Suppressor macrophage treated with lipopolysaccharide for 1 hour (primary cell): ENCODE measurements at regions not wholly inside any gene's neighbourhood (a gene's known extent, or its start where the extent isn't known, plus 50 kb on each side); places are given as distances from the start of the nearest gene placed in this dataset.
"Not testable (repeated sequence)": the region's sequence is repeated elsewhere in the genome, so short reads cannot be mapped to it uniquely, and the experiment has no call there.

Source experiments
- DNase-seq, 3 donors: peaks; one replicate each; pipeline ENCODE4 v3.0.0-alpha.2; 2020 to 2022

DNA sequence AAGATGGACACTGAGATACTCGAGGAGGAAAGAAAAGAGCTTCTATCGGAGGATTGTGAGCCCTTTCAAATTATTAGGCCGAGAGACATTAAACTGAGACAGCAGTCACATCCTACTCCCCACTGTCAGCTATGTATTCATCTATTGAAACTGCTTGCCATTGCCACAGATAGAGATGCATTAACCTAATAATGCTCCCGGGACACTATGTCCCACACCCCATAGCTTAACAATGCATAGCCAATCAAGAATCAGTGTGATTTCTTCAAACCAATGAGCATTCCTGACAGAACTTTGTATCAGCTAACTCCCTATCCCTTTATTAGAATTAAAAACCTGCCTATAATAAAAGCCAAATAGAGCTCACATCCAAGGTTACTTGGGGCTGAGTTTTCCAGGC, 118.1 kb upstream of the NEIL3 start:
- no peak for DNase-seq

DNA sequence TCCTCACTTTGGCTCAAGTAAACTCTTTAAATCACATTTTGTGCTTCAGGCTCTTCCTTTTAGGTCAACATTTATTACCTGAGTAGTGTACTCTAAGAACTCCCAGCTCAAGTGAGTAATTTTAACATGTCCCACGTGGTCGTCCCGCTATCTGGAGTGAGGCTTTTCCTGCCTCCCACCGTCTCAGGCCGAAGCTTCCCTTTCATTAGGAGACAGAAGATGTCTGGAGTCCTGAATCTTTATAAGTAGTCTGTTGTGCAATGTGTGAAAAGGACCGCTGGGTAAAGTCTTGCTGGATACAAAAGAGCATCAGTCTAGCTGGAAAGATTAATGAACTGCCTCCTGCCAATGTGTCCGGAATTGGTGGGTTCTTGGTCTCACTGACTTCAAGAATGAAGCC, 117.7 kb upstream of the NEIL3 start:
- DNase-seq: no peak

DNA sequence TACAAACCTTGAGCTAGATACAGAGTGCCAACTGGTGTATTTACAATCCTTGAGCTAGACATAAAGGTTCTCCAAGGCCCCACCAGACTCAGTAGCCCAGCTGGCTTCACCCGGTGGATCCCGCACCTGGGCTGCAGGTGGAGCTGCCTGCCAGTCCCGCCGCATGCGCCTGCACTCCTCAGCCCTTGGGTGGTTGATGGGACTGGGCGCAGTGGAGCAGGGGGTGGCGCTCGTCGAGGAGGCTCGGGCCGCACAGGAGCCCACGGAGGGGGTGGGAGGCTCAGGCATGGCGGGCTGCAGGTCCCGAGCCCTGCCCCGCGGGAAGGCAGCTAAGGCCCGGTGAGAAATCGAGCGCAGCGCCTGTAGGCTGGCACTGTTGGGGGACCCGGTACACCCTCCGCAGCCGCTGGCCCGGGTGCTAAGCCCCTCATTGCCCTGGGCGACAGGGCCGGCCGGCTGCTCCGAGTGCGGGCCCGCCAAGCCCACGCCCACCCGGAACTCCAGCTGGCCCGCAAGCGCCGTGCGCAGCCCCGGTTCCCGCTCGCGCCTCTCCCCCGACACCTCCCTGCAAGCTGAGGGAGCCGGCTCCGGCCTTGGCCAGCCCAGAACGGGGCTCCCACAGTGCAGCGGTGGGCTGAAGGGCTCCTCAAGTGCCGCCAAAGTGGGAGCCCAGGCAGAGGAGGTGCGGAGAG, 116.5 kb upstream of the NEIL3 start:
- DNase-seq: not testable (repeated sequence)

DNA sequence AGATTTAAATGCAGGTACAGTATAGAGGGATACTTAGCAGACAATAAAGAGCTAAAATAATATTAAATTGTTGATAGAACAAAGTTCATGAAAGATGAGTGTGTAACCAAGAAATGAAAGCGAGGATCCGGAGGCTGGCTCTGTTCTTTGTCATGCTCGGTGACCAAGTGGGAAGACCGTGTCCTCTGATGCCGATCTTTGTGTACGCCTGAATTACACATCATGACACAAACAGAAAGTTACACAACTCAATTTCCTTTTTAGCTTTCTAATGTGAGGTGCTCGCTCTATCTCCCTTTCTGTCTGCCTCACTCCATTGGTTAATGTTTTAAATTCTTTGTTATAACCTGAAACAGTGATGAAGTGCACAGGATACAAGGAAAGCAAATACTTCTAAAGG, 114.8 kb upstream of the NEIL3 start:
- DNase-seq: no peak

DNA sequence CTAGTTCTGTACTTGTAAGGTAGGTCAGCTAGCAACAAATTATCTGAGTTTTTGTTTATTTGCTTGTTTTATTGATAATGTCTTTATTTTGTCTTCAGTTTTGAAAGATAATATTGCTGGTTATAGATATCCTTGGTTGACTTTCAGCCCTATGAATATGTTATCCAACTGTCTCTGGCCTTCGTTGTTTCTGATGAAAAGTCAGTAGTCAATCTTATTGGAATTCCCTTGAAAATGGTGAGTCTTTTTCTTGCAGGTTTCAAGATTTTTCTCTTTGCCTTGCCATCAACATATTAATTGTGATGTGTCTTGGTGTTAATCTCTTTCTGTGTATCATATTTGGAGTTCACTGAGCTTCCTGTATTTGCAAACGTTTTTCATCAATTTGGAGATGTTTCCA, 113.1 kb upstream of the NEIL3 start:
- DNase-seq: no peak

DNA sequence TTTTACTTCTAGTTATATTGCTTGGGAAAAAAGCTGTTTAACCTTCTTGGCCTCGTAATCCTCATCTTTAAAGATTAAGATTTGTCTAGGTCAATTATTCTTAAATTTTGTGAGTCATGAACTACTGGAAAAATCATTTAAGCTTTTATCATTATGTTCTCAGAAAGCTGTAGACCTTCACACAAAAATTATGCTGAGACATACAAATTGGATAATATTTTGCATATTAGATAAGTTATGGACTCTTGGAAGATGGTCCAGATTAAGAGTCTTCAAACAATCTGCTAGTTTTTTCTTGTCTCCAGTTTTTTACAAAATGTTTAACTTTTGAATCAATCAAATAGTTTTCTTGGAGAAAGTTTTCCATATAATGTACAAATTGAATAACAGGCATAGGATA, 108.1 kb upstream of the NEIL3 start:
- DNase-seq: no peak

DNA sequence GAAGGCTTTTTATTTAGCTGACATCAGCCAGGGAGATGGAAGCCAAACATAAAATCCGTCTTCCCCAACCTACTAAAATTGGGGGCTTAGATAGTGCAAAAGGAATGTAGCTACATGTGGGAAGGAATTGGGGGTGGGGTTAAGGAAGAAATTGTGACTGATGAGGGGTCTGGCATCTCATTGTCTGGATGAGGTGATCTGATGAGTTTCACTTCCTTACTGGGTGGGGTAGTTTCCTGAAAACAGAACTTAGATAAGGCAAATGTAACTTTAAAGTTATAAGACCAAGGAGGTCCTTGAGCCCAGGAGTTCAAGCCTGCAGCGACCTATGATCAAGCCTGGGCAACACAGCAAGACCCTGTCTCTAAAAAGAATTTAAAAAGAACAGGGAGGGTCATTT, 105.5 kb upstream of the NEIL3 start:
- DNase-seq: no peak

DNA sequence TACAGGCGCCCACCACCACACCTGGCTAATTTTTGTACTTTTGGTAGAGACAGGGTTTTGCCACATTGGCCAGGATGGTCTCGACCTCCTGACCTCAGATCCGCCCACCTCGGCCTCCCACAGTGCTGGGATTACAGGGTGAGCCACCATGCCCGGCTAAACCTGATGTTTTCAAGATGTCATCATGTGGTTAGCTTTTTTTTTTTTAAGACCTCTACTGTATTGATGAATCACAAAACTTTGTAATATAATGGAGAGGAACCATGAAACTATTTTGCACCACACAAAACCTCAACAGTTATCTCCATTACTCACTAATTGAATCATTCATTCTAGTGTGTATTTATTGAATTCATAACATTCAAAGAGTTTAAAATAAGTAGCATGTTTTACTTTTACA, 94.7 kb upstream of the NEIL3 start:
- no peak for DNase-seq

DNA sequence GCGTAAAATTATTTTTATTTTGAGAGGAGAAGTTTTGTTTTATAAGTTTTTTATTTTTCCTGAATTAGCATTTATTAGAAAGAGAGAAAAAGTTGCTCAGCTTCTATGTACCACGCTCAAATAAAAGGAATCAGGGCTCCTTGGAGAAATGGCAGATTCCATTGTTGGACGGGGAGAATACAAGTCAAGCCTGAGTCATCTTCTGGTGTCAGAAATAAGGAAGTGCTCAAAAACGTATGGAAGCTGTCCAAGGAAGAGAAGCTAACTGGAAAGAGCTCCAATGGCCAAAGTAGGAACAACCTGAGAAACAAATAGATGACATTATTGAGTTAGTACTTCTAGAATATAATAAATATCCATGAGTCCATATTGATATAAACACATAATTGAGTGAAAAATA, 89.3 kb upstream of the NEIL3 start:
- peak; percentile 5 to 35 (median 29) for DNase-seq

DNA sequence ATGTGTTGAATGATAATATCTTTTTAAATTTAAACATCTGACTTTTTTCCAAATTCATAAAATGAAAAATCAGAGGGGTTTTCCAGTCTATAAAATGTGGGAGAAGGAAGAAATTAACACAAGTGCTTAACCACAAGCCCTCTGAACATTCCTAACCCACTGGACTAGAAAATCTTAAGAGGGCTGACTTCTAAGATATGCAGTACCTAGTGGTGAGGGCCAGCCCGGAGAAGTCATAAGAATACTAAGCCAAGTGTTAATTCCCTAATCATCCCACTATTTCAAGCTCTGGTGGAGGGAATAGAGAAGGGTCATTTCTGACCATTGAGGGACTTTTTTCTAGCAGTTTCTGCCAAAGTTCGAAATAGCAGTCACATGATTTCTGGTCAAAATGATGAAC, 86.9 kb upstream of the NEIL3 start:
- no peak for DNase-seq

DNA sequence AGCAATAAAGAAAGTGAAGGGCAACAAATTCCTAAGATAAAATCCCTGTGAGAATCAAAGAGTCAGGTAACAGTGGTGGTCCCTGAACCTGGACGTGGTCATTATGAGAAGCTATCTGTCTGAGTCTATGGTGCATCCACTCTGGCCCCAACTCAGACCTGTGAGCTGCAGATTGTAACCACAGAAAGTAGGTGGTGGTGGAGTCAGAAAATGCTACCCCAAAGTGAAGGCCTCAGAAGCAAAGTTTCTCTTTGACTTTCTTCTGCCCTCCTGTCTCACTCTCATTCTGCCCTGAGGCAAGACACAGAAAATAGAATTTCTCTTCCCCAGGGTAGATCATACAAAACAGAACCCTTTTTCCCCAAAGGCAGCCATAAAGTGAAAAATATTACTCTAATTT, 84.1 kb upstream of the NEIL3 start:
- no peak for DNase-seq

DNA sequence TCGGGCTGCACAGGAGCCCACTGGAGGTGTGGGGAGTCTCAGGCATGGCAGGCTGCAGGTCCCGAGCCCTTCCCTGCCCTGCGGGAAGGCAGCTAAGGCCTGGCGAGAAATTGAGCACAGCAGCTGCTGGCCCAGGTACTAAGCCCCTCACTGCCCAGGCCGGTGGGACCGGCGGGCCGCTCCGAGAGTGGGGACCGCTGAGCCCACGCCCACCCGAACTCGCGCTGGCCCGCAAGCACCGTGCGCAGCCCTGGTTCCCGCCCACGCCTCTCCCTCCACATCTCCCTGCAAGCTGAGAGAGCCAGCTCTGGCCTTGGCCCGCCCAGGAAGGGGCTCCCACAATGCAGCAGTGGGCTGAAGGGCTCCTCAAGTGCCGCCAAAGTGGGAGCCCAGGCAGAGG, 82.0 kb upstream of the NEIL3 start:
- DNase-seq: no peak

DNA sequence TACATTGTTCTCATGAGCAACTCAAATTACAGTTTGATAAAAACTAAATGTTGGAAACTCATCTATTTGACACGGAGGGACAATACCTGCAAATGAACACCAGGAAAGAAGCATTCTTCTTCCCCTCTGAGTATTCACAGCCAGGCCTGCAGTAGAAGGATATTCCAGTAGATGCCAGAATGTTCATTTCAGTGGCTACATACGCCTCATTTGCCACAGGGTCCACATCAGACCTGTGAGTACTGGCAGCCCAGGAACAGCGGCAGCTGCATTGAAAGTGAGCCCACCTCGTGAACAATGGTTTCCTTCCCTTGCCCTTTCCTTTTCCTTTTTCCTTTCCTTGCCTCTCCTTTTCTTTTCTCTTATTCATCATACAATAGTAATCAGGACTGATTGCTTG, 81.1 kb upstream of the NEIL3 start:
- no peak for DNase-seq

DNA sequence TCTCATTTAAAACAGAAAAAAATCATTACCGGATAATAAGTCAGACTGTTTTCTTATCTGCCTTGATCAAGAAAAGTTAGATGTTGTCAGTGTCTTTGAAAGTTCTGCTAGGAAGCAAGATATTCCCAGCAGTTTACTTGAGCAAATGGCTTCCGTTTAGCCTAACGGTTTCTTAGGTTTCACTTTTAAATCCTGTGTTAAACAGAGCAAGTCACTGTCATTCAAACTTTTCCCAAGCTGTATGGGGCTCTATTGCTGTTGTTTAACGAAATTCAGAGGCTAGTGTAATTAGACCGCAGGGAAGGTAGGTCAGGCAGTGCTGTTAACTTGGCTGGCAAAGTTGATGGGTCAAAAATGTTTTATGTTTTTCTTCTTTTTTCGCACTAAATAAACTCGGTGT, 80.3 kb upstream of the NEIL3 start:
- DNase-seq: peak; percentile 5 to 24 (median 19)

DNA sequence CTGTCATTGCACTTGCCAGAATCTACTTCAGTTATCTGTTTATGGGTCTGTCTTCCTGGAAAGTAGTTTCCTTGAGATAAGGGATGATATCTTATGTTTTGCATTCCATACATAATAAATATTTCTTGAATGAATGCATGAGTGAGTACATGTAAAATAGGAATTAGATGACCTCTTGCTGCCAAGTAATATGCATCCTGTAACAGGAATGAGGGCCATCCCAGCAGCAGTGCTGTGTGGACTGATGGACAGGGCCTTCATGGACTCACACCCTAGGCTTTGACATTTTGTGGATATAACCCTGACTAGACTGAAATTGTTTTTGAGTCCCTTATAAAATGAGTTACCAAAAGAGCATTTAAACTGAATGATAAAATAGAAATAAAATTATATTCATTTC, 77.2 kb upstream of the NEIL3 start:
- DNase-seq: no peak

DNA sequence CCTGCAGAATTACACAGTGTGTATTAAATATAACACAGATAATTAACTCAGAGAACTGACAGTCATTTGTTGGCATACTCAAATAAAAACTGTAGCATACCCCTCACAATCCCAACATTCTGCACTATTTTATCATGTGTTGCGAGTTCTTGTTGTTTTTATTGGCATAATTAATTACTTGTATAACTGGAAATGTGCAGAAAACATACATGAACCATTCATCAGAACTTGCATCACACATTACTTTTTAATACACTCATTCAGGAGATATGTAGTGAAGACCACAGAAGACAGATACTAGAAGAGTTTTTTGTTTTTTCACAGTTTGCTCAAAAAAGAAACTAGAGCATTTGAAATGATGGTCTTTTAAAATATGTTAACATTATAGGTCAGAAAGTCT, 74.6 kb upstream of the NEIL3 start:
- no peak for DNase-seq

DNA sequence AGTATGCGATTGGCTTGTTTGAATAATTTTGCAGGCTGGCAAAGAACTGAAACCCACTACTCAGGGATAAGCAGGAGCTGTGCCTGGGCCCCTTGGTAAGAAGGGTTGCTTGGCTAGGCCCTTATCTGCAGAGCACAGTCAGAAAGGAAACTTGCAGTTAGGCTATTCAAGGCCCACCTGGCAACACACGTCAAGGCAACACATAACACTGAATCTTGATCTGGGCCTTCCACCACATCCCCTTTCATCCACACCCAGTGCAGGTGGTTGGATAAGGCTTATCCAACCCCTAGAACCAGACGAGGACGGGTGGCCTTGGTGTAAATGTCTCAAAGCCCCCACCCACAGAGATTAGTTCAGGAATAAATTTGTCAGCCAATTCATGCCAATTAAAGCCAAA, 72.8 kb upstream of the NEIL3 start:
- DNase-seq: no peak

DNA sequence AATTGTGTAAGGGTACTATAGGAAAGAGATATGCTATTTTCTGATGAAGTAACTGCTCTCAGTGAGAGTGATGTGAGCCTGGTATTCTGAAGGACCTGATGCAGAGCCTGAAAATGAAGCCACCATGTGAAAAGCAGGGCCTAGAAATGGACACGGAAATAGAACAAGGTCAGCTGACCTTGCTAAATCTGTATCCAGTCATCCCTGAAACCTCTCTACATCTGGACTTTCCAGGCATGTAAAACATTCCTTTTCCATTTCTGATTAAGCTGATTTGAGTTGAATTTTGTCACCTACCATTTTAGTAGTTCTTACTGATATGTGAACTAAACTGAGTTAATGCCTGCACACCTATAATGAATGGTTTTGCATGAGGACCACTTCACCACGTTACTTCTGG, 72.4 kb upstream of the NEIL3 start:
- DNase-seq: no peak

DNA sequence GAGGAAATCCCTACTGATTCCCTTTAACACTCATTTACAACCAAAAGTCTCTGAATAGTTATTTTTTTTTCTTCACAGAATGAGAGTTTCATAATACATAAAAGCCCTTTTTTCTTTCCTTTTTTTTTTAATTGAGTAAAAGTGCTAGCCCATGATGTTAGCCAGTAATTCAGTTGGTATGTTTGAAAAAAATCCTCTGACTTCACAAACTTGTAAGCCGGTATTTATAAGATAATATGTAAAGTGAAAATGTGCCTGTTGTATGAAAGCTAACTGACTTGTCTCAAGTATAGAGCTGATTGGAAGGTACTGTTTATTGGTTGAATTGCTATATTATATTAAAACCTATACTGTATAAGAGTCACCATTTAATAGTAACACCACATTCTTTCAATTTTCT, 70.2 kb upstream of the NEIL3 start:
- no peak for DNase-seq

DNA sequence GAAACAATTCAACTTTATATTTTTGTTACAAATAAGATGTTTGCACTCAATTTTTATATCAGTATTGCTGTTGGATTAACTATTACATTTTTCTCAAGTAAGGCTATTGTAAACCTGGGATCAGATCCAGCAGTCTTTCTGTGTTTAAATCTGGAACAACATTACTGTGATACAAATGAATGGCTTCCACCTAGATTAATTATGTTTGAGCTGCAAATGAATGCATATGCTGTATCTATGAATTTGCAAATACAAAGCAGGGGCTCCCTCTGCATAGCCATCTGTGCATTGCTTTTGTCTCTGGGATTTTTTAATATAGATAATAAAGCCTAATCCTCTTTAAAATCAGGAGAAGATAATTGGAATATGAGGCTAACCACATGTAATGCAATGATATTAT, 69.8 kb upstream of the NEIL3 start:
- no peak for DNase-seq

DNA sequence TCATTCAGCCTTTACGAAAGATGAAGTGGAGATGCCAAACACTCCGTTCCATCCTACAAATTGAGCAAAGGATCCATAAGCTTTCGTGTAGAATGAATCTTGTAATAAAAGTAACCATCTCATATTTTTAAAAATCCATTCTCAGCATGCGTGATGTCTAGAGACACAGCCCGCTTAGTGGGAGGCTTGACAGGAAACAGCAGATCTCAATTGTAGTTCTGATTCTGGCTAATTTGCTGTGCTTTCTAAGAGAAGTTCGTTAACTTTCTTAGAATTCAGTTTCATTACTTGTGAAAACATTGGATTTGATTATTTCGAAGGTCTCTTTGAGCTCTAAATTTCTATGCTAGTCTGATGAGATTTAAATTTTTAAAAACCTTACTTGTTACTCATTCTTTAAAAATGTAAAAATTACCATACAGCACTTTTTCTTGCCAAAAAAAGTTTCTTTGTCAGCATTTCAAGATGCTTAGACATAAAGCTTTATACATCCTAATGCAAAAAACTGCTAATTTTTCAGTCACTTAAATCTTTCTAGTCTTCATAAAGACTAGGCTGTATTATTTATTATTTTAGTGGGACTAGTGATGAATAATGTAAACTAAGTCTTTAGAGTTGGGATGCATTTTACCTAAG, 66.9 kb upstream of the NEIL3 start:
- DNase-seq: no peak

DNA sequence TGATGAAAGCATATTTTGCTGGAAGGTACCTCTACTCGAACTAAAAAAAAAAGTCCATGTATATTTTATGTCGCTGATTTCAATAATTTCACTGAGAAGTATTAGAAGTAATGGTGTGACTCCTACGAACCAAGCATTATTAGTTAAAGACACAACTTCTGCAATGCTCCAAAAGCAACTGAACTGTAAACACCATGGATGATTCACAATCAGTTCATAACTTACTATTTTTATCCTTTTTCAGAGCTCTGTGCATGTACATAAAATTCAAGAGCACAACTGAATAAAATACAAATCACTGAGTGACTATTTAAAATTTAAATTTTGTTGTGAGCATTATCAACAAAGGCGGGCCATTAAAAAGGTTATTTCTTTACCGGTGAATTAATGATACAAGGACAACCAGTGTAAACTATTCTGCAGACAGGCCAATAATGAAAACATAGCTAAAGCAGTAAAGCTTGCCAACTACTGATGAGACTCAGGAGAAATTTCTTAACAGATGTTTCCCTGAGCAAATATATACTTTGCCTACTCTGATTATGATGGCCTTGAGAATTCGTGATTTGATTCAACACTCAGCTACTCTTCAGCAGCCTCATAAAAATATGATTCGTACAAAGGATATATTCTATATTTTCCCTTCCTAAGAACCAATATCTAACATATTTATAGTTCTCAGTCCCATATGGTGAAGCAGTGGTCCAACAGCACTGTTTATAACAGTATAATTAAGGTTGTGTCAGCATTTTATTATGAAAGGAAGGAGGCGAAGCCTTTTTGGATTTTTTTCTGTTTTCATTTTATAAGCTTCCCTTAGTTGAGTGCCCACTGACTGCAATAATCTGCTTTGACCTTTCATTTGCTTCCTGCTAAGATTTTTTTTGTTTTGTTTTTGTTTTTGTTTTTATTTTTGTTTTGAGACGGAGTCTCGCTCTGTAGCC, 62.8 kb upstream of the NEIL3 start:
- no peak for DNase-seq

DNA sequence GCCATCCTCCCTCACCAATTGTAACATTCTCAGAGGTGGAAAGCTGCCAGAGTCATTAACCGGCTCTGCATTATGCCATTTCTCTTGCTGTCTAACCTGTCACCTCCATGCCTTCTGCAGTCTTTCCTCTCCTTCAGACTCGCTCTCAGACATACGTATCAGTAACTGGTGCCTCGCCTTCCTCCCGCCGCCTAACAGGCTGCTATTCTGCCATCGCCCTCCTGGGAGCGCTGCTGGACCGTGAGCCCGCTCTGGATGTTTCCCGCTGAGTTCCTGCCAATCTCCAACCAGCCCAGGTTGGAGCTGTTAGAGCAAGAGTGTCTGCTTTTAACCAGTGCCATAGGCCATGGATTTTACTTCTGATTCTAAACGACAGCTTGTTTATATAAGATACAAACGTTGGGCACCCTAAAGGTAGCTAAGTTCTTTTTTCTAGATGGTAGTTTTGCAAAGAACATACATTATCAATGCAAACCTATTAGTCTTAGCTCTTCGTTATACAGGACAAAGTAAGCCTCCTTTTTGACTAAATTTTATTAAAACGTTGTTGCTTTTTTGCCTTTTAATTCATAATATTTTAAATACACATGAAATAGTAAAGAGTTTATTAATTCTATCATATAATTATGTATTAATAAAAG, 59.5 kb upstream of the NEIL3 start:
- DNase-seq: peak; percentile 73 to 80 (median 77)

DNA sequence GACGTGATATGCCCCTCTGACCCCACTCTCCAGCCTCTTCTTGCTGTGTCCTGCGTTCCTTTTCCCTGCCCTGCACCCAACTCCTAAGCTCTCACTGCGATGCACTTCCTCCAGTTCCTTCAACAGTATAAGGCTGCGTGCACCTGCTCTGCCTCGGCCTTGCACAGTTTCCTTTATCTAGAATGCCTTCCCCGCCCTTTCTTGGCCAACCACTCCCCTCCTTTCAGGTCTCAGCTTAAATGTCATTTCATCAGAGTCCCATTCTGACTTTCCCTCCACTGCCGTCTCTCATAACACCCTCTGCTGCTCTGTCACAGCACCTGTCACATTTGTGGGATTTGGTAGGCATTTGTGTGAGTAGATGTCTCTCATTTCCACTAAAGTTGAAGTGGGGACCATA, 58.4 kb upstream of the NEIL3 start:
- DNase-seq: no peak
